ENCODE measurements at regions not wholly inside any gene's neighbourhood (a gene's known extent, or its start where the extent isn't known, plus 50 kb on each side); places are given as distances from the start of the nearest gene placed in this dataset.

DNA sequence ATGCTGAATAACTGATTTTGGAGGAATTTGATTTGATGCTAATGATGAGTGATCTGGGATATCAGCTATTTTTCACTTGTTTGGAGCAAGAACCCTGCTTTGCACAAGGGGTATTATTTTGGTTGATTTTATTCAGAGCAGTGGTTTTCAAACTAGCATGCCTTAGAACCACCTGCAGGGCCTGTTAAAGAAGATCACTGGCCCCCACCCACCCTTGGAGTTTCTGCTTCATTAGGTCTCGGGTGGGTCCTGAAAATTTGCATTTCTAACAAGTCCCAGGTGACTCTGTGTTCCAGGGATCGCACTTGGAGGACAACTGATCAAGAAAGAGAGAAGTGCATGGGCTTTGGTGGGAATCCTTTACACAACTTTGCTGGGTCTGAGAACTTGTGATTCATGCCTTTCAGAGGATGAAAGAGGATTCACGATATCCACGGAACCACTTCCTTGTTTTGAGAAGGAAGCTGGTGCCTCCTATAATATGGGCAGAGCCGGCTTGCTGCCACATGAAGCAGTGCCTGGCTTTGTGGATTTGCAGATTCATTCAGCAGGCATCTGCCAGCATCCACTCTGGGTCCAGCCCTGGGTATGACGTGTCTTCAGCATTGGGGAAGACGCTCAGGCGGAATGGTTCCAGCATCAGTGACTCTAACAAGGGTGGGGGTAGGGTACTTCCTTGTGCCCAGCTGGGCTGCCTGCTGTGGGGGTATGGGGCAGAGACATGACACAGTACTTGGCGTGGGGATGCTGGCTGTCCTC lies 106.6 kb upstream of the PITX1 start:
- DNase-seq (ENCODE audit: low read depth in 1 of 2, low spot score in 1 of 2): no peak

DNA sequence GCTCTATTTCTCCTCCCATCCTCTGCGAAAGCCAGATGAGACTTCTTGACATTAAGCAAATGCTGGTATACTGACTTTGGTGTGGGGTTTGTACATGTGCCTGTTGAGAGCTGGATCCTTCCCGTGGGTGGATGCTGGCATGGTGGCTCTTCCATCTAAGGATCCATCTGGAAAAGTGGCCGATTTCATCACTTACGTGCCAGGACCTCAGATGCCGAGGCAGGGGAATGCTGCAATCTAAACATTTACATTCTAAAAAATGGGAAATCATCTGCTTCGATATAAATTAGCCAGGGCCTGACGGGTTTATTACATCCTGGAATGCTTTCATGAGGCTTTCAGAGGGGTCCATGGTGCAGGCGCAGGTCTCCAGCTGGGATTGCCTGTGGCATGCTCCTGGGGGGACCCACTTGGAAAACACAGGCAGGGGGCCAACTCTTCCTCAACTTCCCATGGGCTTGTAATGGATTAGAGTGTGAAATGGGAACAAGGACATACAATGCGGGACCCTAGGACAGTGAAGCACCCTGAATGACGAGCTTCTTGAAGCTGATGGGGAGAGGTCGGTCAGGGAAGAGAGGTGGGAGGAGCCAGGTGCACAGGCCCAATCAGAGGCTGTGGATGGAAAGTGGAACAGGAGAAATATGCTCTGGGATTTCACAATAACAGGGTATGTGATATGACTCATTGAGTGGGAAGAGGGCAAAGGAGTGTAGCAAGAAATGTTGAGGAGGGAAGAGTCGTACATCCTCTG lies 105.5 kb upstream of the PITX1 start:
- DNase-seq (ENCODE audit: low read depth in 1 of 2, low spot score in 1 of 2): no peak

DNA sequence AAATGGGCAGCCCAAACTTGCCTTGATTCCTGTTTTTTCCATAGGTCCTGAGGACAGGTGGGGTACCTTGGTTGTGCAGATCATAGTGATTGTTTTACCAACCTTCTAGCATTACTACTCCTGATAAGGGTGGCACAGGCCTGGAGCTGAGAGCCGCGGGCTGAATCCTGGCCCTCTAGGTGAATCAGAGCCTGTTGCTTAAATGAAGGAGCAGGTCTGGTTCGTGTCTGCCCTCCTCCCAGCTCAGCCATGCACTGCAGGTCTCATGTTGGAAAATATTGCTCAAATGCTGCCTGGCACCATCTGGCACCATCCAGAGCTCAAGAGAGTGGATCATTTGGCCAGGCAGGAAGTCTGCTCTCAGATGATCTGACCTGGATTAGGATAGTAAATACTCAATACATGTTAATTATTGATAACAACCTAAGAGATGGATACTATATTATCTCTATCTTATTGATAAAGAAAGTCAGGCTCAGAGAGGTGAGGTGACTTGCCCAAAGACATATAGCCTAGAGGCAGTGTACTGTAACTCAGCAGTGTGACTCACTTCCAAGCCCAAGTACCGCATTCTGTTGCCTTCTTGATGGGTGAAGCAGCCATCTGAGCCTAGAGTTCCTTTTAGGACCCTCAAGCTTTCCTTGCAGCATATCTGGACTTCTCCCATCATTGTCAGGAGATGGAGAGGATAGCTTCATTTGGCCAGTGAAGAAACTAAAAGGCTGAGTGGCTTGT lies 104.3 kb upstream of the PITX1 start:
- DNase-seq (ENCODE audit: low read depth in 1 of 2, low spot score in 1 of 2): no peak

DNA sequence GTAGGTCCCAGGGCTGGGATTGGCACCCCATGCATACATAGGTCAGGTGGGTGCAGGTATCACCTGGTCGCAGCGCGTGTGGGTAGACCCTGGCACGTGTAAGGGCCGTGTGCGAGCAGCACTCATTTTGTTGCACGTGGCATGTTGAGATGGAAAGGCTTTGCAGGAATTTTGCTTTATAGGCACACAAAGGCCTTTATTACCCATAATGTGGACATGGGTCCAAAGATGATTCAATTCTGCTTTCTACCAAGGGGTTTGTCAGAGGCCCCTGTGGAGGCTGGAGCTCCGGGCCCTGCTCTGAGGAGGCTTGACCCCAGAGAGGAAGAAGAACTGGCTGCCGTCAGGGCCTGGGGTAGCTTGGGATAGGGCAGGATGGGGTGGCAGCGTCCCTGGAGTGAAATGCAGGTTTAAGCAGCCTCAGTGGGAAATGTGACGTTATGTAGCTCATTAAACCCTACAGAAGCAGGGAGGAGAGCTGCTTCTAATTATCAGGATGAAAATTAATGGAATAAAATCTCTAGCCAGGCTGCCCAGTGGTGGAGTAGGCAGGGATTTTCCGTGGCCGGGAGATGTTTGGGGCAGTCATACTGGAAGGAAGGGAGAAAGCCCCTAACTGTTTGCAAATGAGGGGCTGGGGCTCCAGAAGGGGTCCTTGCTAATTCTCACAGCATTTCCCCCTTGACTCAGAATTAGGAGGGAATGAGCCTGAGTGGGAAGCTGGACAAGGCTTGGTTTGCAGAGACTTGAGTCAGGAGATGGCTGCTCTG lies 103.3 kb upstream of the PITX1 start:
- no peak for DNase-seq (ENCODE audit: low read depth in 1 of 2, low spot score in 1 of 2)

DNA sequence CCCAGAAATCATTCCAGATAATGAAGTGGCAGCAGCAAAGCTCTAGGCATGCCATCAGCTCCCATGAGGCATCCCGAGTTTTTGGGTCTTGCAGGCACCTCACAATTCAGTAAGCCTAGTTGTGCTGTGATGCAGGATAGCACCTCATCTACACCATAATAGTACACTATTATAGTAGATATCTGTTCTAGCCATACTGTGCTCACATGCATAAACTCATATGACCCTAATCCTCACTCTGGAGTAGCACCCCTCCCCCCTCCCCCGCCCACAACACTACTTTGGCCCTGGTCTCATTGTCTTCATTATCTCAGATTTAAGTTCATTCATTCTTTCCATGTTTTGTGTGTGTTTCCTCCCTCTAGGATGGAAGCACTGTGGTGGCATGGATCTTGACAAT lies 102.5 kb upstream of the PITX1 start:
- DNase-seq (ENCODE audit: low read depth in 1 of 2, low spot score in 1 of 2): no peak

DNA sequence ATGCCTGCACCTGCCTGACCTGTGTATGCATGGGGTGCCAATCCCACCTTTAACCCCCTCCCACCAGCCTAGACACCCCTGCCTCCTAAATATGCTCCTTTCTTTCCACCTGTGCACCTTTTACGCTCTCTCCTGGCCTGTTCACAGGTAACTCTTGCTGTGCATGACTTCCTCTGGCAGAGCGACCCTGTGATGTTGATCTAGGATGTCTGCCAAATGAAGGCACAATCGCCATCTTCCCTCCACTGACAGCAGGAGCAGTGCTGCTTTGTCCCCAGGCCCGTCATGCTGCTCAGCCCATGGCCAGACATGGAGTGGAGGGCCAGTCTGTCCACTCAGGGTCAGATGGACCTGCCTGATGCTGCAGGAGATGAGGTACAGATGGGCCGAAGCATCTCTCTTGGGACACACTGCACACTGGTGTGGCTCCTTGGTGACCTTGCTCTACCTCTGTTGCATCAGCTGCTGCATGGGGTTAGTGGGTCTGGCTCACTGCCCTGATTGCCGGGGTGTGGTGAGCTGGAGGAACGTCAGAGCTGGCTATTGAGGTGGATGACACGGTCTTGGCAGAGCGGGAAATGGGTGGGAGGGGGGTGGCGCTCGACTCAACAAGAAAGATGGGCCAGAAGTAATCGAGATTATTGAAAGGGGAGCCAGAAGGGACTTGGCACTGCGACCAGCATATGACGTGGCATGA lies 101.7 kb upstream of the PITX1 start:
- no peak for DNase-seq (ENCODE audit: low read depth in 1 of 2, low spot score in 1 of 2)

DNA sequence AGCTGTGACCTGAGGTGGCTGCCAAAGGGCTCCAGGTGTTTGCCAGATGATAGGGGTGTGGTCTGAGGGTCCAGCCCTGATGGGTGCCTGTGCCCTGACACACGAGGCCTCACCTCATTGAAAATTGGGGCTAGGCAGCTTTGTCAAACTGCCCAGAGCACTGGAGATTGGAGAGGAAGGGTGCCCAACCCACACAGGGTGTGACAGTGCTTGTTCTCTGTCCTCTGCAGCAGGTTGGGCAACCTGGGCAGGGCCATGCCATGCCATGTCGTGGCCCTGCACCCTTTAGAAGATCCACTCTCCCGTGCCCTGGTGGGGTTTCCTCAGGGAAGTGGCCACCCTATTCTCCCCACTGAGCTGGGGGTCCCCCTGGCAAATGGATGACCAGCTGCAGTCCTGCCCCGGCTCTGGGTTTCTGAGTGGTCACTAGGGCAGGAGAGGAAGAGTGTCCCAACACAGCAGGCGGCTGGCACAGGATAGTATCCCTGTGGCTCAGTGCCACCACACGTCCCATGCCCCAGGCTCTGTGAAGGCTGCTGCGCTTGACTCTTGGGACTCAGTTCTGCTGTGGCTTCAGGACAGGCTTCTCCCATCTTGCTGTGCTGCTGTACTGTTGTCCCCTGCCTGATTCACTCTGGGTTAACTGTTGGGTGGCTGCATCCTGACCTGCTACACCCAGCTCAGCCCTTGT lies 100.8 kb upstream of the PITX1 start:
- no peak for DNase-seq (ENCODE audit: low read depth in 1 of 2, low spot score in 1 of 2)

DNA sequence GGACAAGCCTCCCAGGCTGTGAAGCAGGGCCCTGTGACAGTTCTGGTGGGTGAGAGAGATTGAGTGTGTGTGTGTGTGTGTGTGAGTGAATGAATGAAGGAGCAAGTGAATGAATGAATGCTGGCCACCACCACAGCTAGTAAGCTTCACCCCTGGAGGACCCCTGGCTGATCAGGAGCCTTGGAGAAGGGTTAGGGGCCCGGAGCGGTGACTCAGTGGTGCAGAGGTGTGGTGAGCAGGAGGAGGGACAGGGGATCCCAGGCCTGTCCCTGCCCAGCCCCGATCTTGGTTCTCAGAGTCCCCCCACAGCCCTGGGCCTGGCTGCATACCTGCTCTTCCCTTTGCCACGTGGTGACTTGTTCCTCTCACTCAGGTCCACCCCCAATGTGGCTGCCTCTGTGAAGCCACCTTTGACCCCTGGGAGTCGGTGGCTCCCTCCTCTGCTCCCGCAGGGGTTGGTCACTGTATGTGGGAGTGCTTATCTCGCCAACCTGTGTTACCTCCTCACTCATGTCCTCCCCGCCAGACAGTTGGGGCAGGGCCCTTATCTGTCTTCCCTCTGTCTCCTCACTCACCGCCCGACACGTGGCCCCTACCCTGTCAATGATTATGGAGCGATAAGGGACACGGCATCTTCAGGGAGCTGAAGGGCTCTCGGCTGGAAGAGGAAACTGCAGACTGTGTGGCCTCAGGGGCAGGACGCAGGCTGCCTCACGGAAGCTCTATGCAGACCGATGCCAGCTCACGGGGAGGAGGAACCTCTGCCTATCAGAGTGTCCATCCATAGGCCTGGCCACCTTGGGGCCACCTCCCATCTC lies 99.9 kb upstream of the PITX1 start:
- no peak for DNase-seq (ENCODE audit: low read depth in 1 of 2, low spot score in 1 of 2)

DNA sequence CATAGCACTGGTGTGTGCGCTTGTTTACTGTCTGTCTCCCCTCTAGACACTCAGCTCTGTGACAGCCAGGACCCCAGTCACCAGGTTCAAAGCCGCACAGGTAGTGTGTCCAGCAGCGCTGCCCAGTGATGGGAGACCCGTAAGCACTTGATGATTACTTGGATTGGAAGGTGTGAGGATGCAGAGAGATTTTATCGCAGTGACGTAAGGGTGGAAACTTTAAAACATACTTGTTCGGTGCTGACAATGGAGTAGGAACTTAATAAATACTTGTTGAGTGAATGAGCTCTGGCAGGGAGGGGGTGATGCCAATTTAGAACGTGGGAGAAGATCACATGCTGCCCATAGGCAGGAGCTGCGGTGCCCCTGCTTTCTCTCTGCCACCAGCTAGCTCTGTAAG lies 99.2 kb upstream of the PITX1 start:
- no peak for DNase-seq (ENCODE audit: low read depth in 1 of 2, low spot score in 1 of 2)

DNA sequence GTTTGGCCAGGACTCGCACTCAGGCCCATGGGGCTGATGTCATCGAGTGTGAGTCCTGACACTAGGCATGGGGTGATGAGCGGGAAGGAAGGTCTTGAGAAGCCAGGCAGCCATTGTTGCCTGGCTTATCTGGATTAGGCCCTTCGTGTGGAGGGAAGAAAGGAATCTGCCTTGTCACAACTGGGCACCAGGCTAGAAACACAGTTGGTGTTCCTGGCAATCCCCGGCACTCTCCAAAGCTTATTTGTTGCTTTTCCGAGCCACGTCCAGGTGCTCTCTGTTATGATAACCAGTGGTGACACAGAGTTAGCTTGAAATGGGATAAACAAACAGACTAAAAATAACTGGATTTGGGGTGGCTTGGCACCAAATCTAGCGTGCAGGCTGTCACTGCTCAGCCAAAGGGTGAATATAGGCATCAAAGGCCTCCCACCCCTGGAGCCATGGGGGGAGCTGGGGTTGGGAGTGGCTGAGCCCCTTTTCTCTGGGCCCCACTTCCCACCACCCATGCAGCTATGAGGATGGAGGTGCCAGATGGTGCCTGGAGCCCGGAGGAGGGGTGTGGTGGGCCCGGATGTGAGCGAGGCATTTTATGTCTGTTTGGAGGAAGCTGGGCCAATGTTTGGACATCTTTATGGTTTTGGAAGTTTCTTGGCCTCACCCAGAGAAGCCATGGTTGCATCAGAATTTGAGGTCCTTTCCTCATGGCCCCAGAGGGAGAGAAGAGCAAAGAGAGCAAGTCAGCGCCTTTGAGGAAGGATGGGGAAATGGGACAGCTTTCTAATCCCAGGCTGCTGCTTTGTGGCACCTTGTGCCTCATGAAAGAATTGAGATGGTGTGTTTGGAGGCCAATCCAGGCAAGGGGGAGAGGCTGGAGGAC lies 98.0 kb upstream of the PITX1 start:
- DNase-seq (ENCODE audit: low read depth in 1 of 2, low spot score in 1 of 2): no peak

DNA sequence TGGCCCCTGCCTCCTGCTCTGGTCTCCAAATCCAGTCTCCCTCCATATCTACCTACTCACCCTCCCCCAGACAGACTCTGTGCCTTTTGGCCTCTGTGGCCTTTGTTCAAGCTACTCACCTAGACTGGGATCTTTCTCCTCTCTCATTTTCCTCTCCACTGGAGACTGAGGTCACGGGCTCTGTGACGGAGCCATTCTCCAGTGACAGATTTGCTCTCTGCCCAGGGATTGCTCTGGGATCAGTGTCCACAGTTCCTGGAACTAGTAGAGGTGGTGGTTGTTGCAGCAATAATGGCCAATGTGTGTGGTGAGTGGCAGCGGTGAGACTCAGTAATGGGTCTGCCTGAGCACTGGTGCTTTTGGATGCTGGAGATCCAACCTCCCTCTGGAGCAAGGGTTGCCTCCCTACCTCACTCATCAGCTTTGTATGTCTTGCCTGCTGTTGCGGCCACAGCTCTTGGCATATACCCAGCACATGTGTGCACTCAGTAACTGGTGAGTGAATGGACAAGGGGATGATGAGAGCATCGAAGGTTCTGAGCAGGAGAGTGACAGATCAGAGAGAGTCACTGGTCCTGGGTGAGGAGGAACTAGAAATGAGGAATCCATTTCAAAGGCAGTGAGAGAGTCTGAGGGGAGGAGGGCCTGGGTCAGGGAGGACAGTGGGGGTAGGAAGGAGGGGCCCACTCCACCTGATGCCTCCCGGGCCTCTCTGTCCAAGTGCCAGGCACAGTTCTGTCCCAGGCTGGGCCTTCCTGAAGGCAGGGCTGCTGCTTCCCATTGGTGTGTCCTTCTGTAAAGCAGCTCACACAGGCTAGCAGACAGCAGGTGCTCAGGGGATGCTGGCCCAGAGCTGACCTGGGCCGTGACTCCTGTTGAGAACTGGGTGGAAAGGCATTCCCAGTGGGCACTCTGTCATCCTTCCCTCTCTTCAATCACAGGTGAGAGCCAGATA lies 96.5 kb upstream of the PITX1 start:
- no peak for DNase-seq (ENCODE audit: low read depth in 1 of 2, low spot score in 1 of 2)

DNA sequence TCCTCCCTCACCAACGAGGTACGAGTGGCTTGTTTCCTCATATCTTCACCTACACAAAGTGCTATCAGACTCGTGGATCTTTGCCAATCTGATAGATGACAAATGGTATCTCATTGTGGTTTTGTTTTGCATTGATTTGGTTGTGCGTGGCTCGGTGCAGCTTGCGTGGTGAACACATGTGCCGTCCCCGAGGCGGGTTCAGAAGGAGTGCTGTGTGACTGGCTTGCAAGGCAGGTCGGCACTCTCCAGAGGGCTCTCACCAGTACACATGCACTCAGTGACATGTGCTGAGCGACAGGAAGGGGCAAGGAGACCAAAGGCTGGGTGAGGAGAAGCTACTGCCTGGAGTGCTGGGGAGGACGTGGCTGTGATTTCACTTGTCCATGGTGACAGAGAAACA lies 95.3 kb upstream of the PITX1 start:
- no peak for DNase-seq (ENCODE audit: low read depth in 1 of 2, low spot score in 1 of 2)

DNA sequence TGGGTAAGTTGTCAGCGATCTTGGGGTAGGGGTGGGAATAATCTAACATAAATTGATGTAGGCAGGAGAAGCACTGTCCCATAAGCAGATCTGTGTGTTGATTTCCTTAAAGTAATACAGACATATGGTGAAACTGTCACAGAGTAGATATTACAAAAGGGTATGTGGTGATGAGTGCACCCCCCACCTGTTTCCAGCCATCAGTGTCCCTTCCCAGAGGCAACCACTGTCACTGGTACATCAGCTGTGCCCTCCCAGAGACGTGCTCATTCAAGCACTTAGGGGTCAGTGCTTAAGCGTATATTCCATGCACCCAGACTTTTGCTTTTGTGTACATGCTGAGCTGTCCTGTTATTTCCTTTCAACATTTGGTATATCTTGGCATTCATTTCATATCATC lies 94.3 kb upstream of the PITX1 start:
- DNase-seq (ENCODE audit: low read depth in 1 of 2, low spot score in 1 of 2): no peak

DNA sequence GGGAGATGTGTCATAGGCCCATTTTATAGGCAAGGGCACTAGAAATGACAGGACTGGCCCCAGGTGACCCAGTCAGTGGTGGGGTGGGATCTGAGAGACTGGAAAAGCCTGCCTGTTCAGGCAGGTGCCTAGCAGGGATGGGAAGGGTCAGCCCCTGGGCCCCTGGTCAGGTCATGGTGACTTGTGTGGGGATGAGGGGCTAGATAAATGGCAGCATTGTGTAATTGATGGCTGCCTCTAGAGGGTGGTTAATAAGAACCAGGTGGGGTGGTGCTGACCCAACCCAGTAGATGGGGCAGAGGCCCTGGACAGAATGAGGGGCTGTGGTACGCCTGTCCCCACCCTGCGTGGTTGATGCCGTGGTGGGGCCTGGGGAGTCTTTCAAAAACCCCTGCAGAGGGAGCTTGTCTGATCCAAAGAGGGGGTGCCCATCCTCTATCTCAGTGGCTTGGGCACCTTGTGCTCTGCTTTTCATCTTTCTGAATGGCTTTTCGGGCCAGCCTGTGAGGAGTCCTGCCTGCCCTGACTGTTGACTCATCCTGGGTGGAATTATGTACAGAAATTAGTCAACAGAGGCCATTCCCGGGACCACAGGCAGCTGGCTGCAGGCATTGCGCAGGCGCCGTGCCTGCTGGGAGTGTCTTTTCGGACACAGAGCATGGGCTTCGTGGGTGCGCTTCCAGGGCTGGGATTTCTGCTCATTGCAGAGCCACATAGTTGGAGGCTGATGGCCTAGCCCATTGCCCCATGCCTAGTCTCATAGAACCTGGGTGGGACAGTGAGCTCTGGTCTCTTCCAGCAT lies 93.6 kb upstream of the PITX1 start:
- DNase-seq (ENCODE audit: low read depth in 1 of 2, low spot score in 1 of 2): no peak

DNA sequence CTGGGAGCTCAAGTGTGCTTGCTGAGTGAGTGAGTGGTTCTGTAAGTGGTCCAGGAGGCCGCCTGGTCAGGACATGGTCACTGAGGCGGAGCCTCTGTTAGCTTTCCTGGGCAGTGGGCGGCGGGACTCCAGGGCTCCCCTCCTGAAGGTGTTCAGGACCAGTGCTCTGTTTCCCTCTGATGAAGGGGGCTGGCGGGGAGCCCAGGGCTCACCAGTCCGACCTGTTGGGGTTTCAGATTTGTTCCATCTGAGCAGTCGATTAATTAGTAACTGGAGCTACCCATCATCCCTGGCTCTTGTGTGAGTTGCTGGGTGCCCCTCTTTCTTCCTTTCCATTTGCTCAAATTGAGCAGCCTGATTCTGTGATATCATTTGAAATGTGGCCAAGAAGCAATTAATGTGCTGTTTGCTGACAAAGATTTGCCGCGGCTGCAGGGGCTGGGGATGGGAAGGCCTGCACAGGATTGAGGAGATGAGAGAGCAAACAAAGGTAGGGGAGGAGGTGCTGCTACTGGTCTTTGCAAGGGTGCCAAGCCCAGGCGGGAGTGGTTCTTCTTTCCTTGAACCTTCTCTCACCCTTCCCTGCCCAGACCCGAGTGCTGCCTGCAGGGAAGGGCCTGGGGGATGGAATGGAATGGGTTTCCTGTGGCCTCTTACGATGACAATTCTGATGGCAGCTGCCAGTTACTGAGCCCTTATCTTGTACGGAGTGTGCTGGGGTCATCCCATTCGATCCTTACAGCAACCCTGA lies 92.8 kb upstream of the PITX1 start:
- DNase-seq (ENCODE audit: low read depth in 1 of 2, low spot score in 1 of 2): no peak

DNA sequence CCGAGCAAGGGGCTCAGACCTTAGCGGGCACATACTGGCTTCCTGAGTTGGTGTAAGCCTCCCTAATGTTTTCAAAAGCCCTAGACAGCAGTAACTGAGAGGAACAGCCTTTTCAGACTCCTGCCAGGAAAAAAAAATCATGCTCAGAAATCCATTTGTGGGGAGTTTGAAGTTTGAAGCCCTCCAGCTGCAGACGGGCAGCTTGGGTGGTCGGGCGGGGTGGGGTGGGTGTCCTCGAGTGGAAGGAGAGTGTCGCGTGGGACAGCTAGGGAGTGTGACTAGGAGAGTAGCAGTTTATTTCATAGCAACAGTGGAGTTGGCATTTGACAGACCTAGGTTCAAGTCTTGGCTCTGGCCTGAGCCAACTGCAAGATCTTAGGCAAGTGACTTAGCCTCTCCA lies 90.7 kb upstream of the PITX1 start:
- no peak for DNase-seq (ENCODE audit: low read depth in 1 of 2, low spot score in 1 of 2)

All from activated T-helper 1 cell treated with anti-CD3 and anti-CD28 coated beads, Interleukin-2, amount 50 U/mL, for 16 hours (primary cell).